ENCODE measurements at regions not wholly inside any gene's neighbourhood (a gene's known extent, or its start where the extent isn't known, plus 50 kb on each side); places are given as distances from the start of the nearest gene placed in this dataset.

DNA sequence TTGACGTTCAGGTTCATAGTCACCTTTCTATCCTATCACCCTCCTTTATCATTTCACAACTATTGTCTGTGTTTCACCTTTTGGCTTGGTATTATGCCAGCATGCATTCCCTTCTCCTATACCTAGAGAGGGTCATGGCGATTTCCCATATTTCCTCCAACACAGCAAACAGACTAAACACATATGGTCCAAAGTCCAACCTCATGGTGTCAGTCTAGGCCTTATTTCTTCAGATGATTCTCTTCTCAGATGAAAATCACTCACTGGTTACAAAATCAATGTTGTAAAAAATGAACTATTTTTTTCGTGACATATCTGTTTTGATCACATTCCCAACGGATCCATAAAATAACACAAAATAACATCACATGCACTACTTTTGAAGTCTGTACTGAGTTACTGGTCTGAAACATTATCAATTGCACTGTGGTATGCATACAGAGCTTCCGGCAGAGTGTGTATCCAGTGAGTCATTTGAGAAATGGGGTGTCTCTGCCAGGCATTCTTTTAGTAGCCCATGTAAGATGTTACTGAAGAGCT is 204.8 kb upstream of the GALNT5 start:
- no peaks in the 10 kb centered on the region for H3F3A ChIP-seq (ENCODE audit: control insufficient read depth, insufficient read depth)
- no peak overlapping the region for H3K27ac ChIP-seq (ENCODE audit: low read depth, low read length)
- no peaks in the 10 kb centered on the region for H3K36me3 ChIP-seq (ENCODE audit: control insufficient read depth, low read length)
- peaks cover 2% of the 10 kb centered on the region; the same call in 1 of the 2 replicates for H3K27me3 ChIP-seq (ENCODE audit: control insufficient read depth, low read length)
- no peak overlapping the region for H3K4me3 ChIP-seq (ENCODE audit: low read length)
- H3K4me1 ChIP-seq (ENCODE audit: control insufficient read depth, low read length) = no peaks in the 10 kb centered on the region
- H3K9me3 ChIP-seq (ENCODE audit: control insufficient read depth, insufficient read depth, low read length) = no peaks in the 10 kb centered on the region
- TF ChIP-seq, protein P1, sequence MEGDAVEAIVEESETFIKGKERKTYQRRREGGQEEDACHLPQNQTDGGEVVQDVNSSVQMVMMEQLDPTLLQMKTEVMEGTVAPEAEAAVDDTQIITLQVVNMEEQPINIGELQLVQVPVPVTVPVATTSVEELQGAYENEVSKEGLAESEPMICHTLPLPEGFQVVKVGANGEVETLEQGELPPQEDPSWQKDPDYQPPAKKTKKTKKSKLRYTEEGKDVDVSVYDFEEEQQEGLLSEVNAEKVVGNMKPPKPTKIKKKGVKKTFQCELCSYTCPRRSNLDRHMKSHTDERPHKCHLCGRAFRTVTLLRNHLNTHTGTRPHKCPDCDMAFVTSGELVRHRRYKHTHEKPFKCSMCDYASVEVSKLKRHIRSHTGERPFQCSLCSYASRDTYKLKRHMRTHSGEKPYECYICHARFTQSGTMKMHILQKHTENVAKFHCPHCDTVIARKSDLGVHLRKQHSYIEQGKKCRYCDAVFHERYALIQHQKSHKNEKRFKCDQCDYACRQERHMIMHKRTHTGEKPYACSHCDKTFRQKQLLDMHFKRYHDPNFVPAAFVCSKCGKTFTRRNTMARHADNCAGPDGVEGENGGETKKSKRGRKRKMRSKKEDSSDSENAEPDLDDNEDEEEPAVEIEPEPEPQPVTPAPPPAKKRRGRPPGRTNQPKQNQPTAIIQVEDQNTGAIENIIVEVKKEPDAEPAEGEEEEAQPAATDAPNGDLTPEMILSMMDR (IDR thresholded peaks at IDR 0.05; ENCODE audit: low read depth, low read length, poor library complexity, severe bottlenecking) = no peak
- TF ChIP-seq EZH2phosphoT487 (IDR thresholded peaks at IDR 0.05; ENCODE audit: borderline replicate concordance, low read length) = no peak
- H3K4me2 ChIP-seq (ENCODE audit: low read length) = no peak overlapping the region
- no peaks in the 10 kb centered on the region for H3K79me2 ChIP-seq (ENCODE audit: control insufficient read depth, low read length)
- no peaks in the 10 kb centered on the region for H4K20me1 ChIP-seq (ENCODE audit: control insufficient read depth, insufficient read depth, low read depth, low read length)
- H3K9me2 ChIP-seq (replicated peaks; ENCODE audit: control insufficient read depth, low read length) = no peaks in the 10 kb centered on the region

- H3K4me1 ChIP-seq (ENCODE audit: control insufficient read depth, low read length) = no peaks in the 10 kb centered on the region
- no peak overlapping the region for H3K4me3 ChIP-seq (ENCODE audit: low read length)
- no peaks in the 10 kb centered on the region for H3K36me3 ChIP-seq (ENCODE audit: control insufficient read depth, low read length)
- H3F3A ChIP-seq (ENCODE audit: control insufficient read depth, insufficient read depth) = no peaks in the 10 kb centered on the region
- H3K79me2 ChIP-seq (ENCODE audit: control insufficient read depth, low read length) = no peaks in the 10 kb centered on the region
- H3K9me2 ChIP-seq (replicated peaks; ENCODE audit: control insufficient read depth, low read length) = no peaks in the 10 kb centered on the region
- no peaks in the 10 kb centered on the region for H3K9me3 ChIP-seq (ENCODE audit: control insufficient read depth, insufficient read depth, low read length)
- no peak overlapping the region for H3K4me2 ChIP-seq (ENCODE audit: low read length)
- no peak overlapping the region for H3K27ac ChIP-seq (ENCODE audit: low read depth, low read length)
- peaks cover 2% of the 10 kb centered on the region; the same call in 1 of the 2 replicates for H3K27me3 ChIP-seq (ENCODE audit: control insufficient read depth, low read length)
- TF ChIP-seq, protein P1 (IDR thresholded peaks at IDR 0.05; ENCODE audit: low read depth, low read length, poor library complexity, severe bottlenecking) = no peak
- TF ChIP-seq EZH2phosphoT487 (IDR thresholded peaks at IDR 0.05; ENCODE audit: borderline replicate concordance, low read length) = no peak
- H4K20me1 ChIP-seq (ENCODE audit: control insufficient read depth, insufficient read depth, low read depth, low read length) = no peaks in the 10 kb centered on the region
Measured at GRCh38 chr2:157053876-157054275, 203.6 kb upstream of the GALNT5 start.

- Histone ChIP-seq H3K4me1 (ENCODE audit: control insufficient read depth, low read length) (no peaks in the 10 kb centered on the region), H4K20me1 (ENCODE audit: control insufficient read depth, insufficient read depth, low read depth, low read length) (no peaks in the 10 kb centered on the region), H3K27ac (ENCODE audit: low read depth, low read length) (no peak overlapping the region), H3F3A (ENCODE audit: control insufficient read depth, insufficient read depth) (no peaks in the 10 kb centered on the region), H3K36me3 (ENCODE audit: control insufficient read depth, low read length) (no peaks in the 10 kb centered on the region), H3K9me3 (ENCODE audit: control insufficient read depth, insufficient read depth, low read length) (no peaks in the 10 kb centered on the region), H3K27me3 (ENCODE audit: control insufficient read depth, low read length) (peaks cover 2% of the 10 kb centered on the region; the same call in 1 of the 2 replicates), H3K9me2 (replicated peaks; ENCODE audit: control insufficient read depth, low read length) (no peaks in the 10 kb centered on the region), H3K4me3 (ENCODE audit: low read length) (no peak overlapping the region), H3K4me2 (ENCODE audit: low read length) (no peak overlapping the region), H3K79me2 (ENCODE audit: control insufficient read depth, low read length) (no peaks in the 10 kb centered on the region)
- TF ChIP-seq EZH2phosphoT487 (IDR thresholded peaks at IDR 0.05; ENCODE audit: borderline replicate concordance, low read length) = no peak
- TF ChIP-seq, protein P1 (IDR thresholded peaks at IDR 0.05; ENCODE audit: low read depth, low read length, poor library complexity, severe bottlenecking) = peak; percentile 39
Measured at GRCh38 chr2:157055660-157056199, 201.8 kb upstream of the GALNT5 start.

Measured in DOHH2 (cell line).